ENCODE measurements at regions not wholly inside any gene's neighbourhood (a gene's known extent, or its start where the extent isn't known, plus 50 kb on each side); places are given as distances from the start of the nearest gene placed in this dataset.
"Not testable (repeated sequence)": the region's sequence is repeated elsewhere in the genome, so short reads cannot be mapped to it uniquely, and the experiment has no call there.

GRCh38 chr16:87033541-87034300 is 283.5 kb downstream of the C16orf95 start:
- no peak for DNase-seq (ENCODE audit: low read depth in 3 of 3)

- DNase-seq (ENCODE audit: low read depth in 3 of 3): no peak
Observed at GRCh38 chr16:87034317-87034716, 282.9 kb downstream of the C16orf95 start.

- DNase-seq (ENCODE audit: low read depth in 3 of 3): no peak
Observed at GRCh38 chr16:87035053-87035452, 282.1 kb downstream of the C16orf95 start.

GRCh38 chr16:87037012-87037411 is 280.2 kb downstream of the C16orf95 start:
- DNase-seq (ENCODE audit: low read depth in 3 of 3): no peak

- not testable (repeated sequence) for DNase-seq (ENCODE audit: low read depth in 3 of 3)
Observed at GRCh38 chr16:87038528-87038927, 278.7 kb downstream of the C16orf95 start.

GRCh38 chr16:87040169-87041117 is 276.7 kb downstream of the C16orf95 start:
- no peak for DNase-seq (ENCODE audit: low read depth in 3 of 3)

GRCh38 chr16:87041286-87041685 is 275.9 kb downstream of the C16orf95 start:
- no peak for DNase-seq (ENCODE audit: low read depth in 3 of 3)

- DNase-seq (ENCODE audit: low read depth in 3 of 3): no peak
Observed at GRCh38 chr16:87042551-87043230, 274.5 kb downstream of the C16orf95 start.

- no peak for DNase-seq (ENCODE audit: low read depth in 3 of 3)
Observed at GRCh38 chr16:87043231-87044031, 273.8 kb downstream of the C16orf95 start.

- no peak for DNase-seq (ENCODE audit: low read depth in 3 of 3)
Observed at GRCh38 chr16:87044032-87044382, 273.2 kb downstream of the C16orf95 start.

- no peak for DNase-seq (ENCODE audit: low read depth in 3 of 3)
Observed at GRCh38 chr16:87044829-87045228, 272.4 kb downstream of the C16orf95 start.

GRCh38 chr16:87045466-87046216 is 271.6 kb downstream of the C16orf95 start:
- no peak for DNase-seq (ENCODE audit: low read depth in 3 of 3)

GRCh38 chr16:87046235-87046634 is 271.0 kb downstream of the C16orf95 start:
- DNase-seq (ENCODE audit: low read depth in 3 of 3): no peak

GRCh38 chr16:87047221-87048037 is 269.8 kb downstream of the C16orf95 start:
- DNase-seq (ENCODE audit: low read depth in 3 of 3): no peak

- no peak for DNase-seq (ENCODE audit: low read depth in 3 of 3)
Observed at GRCh38 chr16:87048038-87048729, 269.0 kb downstream of the C16orf95 start.

- no peak for DNase-seq (ENCODE audit: low read depth in 3 of 3)
Observed at GRCh38 chr16:87048730-87049115, 268.5 kb downstream of the C16orf95 start.

- not testable (repeated sequence) for DNase-seq (ENCODE audit: low read depth in 3 of 3)
Observed at GRCh38 chr16:87049216-87049615, 268.0 kb downstream of the C16orf95 start.

GRCh38 chr16:87050142-87050541 is 267.1 kb downstream of the C16orf95 start:
- no peak for DNase-seq (ENCODE audit: low read depth in 3 of 3)

All from stimulated activated CD4-positive, alpha-beta T cell treated with anti-CD3 and anti-CD28 coated beads, TNF-alpha, amount 100 ng/mL, for 4 hours (primary cell).